ENCODE measurements at regions not wholly inside any gene's neighbourhood (a gene's known extent, or its start where the extent isn't known, plus 50 kb on each side); places are given as distances from the start of the nearest gene placed in this dataset.

- H3K4me3 ChIP-seq = no peak overlapping the region
- TF ChIP-seq, protein P1, sequence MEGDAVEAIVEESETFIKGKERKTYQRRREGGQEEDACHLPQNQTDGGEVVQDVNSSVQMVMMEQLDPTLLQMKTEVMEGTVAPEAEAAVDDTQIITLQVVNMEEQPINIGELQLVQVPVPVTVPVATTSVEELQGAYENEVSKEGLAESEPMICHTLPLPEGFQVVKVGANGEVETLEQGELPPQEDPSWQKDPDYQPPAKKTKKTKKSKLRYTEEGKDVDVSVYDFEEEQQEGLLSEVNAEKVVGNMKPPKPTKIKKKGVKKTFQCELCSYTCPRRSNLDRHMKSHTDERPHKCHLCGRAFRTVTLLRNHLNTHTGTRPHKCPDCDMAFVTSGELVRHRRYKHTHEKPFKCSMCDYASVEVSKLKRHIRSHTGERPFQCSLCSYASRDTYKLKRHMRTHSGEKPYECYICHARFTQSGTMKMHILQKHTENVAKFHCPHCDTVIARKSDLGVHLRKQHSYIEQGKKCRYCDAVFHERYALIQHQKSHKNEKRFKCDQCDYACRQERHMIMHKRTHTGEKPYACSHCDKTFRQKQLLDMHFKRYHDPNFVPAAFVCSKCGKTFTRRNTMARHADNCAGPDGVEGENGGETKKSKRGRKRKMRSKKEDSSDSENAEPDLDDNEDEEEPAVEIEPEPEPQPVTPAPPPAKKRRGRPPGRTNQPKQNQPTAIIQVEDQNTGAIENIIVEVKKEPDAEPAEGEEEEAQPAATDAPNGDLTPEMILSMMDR (IDR thresholded peaks at IDR 0.05) = no peak
- H3K9me3 ChIP-seq = no peaks in the 10 kb centered on the region
- no peaks in the 10 kb centered on the region for H3K4me1 ChIP-seq
- ATAC-seq (no peak), DNase-seq (no peak)
- intact Hi-C loops (cut with DNase I) = no loop called here
- H3K27me3 ChIP-seq (ENCODE audit: low read depth) = no peaks in the 10 kb centered on the region
- H3K27ac ChIP-seq = no peak overlapping the region
- no peaks in the 10 kb centered on the region for H3K36me3 ChIP-seq
Measured at GRCh38 chr7:67807826-67808225, 811.2 kb downstream of the TYW1 start.

DNA sequence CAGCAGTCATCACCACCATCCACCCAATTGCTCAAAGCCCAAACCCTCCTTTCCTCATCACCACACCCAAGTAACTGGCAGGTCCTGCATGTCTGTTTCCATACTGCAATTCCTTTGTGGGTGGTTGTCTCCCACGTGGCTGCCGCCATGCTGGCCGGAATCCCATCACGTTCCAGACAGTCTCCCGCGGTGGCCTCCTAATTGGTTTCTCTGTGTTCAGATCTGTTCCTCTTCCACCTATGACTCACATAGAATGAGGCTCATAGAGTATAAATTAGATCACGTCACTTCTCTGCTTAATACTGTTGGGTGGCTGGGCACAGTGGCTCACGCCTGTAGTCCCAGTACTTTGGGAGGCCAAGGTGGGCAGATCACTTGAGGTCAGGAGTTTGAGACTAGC is 813.0 kb downstream of the TYW1 start:
- Histone ChIP-seq H3K27me3 (ENCODE audit: low read depth) (no peaks in the 10 kb centered on the region), H3K4me3 (no peak overlapping the region), H3K9me3 (no peaks in the 10 kb centered on the region), H3K4me1 (no peaks in the 10 kb centered on the region), H3K36me3 (no peaks in the 10 kb centered on the region), H3K27ac (no peak overlapping the region)
- TF ChIP-seq, protein P1 (IDR thresholded peaks at IDR 0.05) = no peak
- no peak for DNase-seq
- no peak for ATAC-seq
- intact Hi-C loops (cut with DNase I) = no loop called here

- Histone ChIP-seq H3K27me3 (ENCODE audit: low read depth) (no peaks in the 10 kb centered on the region), H3K27ac (no peak overlapping the region), H3K4me1 (no peaks in the 10 kb centered on the region), H3K4me3 (no peak overlapping the region), H3K9me3 (no peaks in the 10 kb centered on the region), H3K36me3 (no peaks in the 10 kb centered on the region)
- intact Hi-C loops (cut with DNase I) = no loop called here
- ATAC-seq = no peak
- TF ChIP-seq, protein P1 (IDR thresholded peaks at IDR 0.05) = no peak
- DNase-seq = no peak
Measured at GRCh38 chr7:67813621-67814292, 817.1 kb downstream of the TYW1 start.

DNA sequence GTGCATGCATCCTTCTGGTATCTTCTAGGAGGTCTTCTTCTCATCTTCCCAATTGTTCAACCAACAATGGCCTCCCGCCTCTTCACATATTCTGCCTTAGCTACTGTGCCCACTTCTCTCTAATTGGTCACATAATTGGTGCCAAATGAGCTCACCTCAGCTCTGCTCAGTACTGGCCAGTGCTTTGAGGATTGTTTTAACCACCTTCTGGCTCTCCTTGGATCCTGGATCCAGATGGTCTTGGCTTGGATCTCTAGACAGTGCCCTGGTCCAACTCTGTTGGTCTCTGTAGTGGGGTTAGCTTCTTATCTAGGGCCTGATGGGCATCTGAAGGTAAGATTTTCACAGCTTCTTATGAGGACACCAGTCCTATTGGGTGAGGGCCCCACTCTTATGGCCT is 820.8 kb downstream of the TYW1 start:
- Histone ChIP-seq H3K27ac (no peak overlapping the region), H3K9me3 (no peaks in the 10 kb centered on the region), H3K4me1 (no peaks in the 10 kb centered on the region), H3K36me3 (no peaks in the 10 kb centered on the region), H3K4me3 (no peak overlapping the region), H3K27me3 (ENCODE audit: low read depth) (no peaks in the 10 kb centered on the region)
- no peak for ATAC-seq
- intact Hi-C loops (cut with DNase I) = no loop called here
- DNase-seq = no peak
- TF ChIP-seq, protein P1 (IDR thresholded peaks at IDR 0.05) = no peak

DNA sequence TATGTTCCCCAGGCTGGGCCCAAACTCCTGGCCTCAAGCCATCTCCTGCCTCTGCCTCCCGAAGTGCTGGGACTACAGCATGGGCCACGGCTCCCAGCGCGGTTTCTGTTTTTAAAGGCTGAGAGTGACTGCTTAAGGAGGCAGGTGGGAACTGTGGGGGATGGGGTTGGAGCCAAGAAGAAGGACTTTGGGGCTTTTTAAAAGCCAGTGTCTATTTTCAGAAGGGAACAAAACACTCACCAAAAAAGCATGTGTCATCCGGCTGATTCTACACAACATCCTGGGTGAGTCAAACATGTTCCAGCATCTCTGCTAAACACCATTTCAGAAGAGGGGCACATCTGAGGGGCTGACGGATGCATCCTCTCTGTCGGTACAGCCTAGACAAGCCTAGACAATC is 824.5 kb downstream of the TYW1 start:
- Histone ChIP-seq H3K27ac (no peak overlapping the region), H3K36me3 (no peaks in the 10 kb centered on the region), H3K9me3 (no peaks in the 10 kb centered on the region), H3K27me3 (ENCODE audit: low read depth) (no peaks in the 10 kb centered on the region), H3K4me3 (no peak overlapping the region), H3K4me1 (no peaks in the 10 kb centered on the region)
- intact Hi-C loops (cut with DNase I) = no loop called here
- DNase-seq (no peak), ATAC-seq (no peak)
- TF ChIP-seq, protein P1 (IDR thresholded peaks at IDR 0.05) = no peak

Data from lower lobe of right lung (tissue), 2 donors.